Naive B cell (primary cell): ENCODE measurements at regions not wholly inside any gene's neighbourhood (a gene's known extent, or its start where the extent isn't known, plus 50 kb on each side); places are given as distances from the start of the nearest gene placed in this dataset.

Experiments used
- ATAC-seq, 2 donors: fragments of 150-1000 bp; cut with Tn5 transposase; 2 replicates each; pipeline ENCODE4 v1.10.0; 2021; ENCODE audit warnings: low read depth in 2 of 2, mild to moderate bottlenecking in 2 of 2, moderate library complexity in 2 of 2
- DNase-seq: peaks from one replicate; pipeline ENCODE4 v3.0.0; 2022
- H3K27ac Mint-ChIP-seq, 6 donors: one replicate each; pipeline ENCODE4 v1.8.0; 2020 to 2022; ENCODE audit warnings: mild to moderate bottlenecking in 6 of 6, mixed read lengths in 6 of 6, moderate library complexity in 5 of 6, inconsistent platforms in 2 of 6
- H3K27me3 Mint-ChIP-seq, 3 donors: one replicate each; pipeline ENCODE4 v1.8.0; 2021 to 2022; ENCODE audit warnings: mixed read lengths in 3 of 3, mild to moderate bottlenecking in 1 of 3
- H3K36me3 Mint-ChIP-seq, 2 donors: one replicate each; pipeline ENCODE4 v1.8.0; 2020 to 2022; ENCODE audit warnings: mixed read lengths in 2 of 2, inconsistent platforms in 1 of 2, mild to moderate bottlenecking in 1 of 2
- H3K4me1 Mint-ChIP-seq, 3 donors: one replicate each; pipeline ENCODE4 v1.8.0; 2020 to 2022; ENCODE audit warnings: mixed read lengths in 3 of 3, inconsistent platforms in 1 of 3, mild to moderate bottlenecking in 1 of 3, moderate library complexity in 1 of 3
- H3K4me3 Mint-ChIP-seq, 8 donors: one replicate each; pipeline ENCODE4 v1.8.0; 2020 to 2022; ENCODE audit warnings: mild to moderate bottlenecking in 8 of 8, mixed read lengths in 8 of 8, moderate library complexity in 8 of 8, inconsistent platforms in 2 of 8
- H3K9me3 Mint-ChIP-seq, 7 donors: one replicate each; pipeline ENCODE4 v1.8.0; 2020 to 2022; ENCODE audit warnings: mixed read lengths in 7 of 7, mild to moderate bottlenecking in 5 of 7, inconsistent platforms in 2 of 7, moderate library complexity in 1 of 7

DNA sequence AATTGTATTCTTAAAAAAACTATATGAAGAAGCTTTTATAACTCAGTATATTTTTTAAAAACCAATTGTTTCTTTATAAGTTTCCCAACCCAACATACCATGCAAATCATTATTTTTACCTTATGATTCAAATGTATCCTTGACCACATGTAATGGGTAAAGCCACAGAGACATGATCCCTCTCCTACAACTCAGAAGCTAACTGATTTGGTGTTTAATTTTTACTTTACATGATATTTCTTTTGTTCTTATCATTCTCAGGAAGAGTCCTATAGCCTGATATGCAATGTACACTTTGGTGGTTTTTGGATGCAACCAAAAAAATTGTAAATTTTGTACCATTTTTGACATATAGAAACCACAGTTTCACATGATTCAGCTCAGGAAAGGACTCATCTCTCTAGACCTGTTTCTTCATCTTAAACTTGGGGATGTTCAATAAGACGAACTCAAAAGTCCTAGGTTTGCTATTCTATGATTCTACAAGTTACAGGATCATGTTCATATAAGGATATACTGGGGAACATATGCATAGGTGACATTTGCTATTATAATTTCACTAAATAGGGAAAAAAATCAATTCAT, 85.2 kb upstream of the RBBP8 start:
- DNase-seq (no peak), ATAC-seq (no peak)
- peaks cover 0 to 4% (median 0%) of the 10 kb centered on the region in 3 donors for H3K27me3 Mint-ChIP-seq
- H3K9me3 Mint-ChIP-seq = no peaks in the 10 kb centered on the region
- H3K27ac Mint-ChIP-seq = no peak overlapping the region
- H3K36me3 Mint-ChIP-seq = no peaks in the 10 kb centered on the region
- peaks cover 0 to 3% (median 0%) of the 10 kb centered on the region in 3 donors for H3K4me1 Mint-ChIP-seq
- no peak overlapping the region for H3K4me3 Mint-ChIP-seq

DNA sequence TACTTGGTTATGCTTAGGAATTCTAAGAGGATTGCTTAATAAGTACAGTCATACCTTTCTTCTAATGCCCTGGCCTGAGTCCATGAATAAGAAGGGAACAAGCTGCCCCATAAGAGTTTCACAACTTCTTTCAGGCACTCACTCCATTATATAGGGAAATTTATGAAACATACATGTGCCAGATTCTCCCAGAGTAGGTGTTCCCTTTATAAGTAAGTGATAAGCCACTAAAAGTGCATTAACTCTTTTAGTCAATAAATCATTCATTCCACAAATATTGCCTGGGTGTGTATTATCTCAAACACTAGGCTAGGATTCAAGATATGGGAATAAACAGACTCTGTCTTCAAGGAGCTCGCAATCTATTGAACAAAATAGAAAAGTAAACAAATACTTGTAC, 84.5 kb upstream of the RBBP8 start:
- no peak for ATAC-seq
- no peak for DNase-seq
- Mint-ChIP-seq H3K27me3 (peaks cover 0 to 4% (median 0%) of the 10 kb centered on the region in 3 donors), H3K36me3 (no peaks in the 10 kb centered on the region), H3K9me3 (no peaks in the 10 kb centered on the region), H3K27ac (no peak overlapping the region), H3K4me3 (no peak overlapping the region), H3K4me1 (peaks cover 0 to 3% (median 0%) of the 10 kb centered on the region in 3 donors)

DNA sequence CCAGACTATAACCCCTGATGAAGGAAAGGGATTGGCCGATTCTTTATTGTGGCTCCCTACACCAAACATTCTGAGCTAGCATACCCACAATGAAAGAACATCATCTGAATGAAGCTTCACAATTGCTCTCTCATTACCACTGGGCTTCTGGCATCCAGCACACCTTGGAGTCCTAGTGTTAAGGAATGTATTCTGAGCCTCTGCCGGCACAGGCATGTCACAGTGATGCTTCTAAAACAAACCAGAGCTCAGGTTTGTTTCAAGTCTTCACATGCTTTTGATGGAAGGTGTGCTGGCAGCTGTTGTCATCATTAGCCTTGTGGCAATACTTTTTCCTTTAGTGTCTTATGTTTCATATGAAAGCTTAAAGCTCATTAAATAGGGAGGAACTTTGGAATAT, 76.3 kb upstream of the RBBP8 start:
- Mint-ChIP-seq H3K36me3 (no peaks in the 10 kb centered on the region), H3K27ac (no peak overlapping the region), H3K9me3 (no peaks in the 10 kb centered on the region), H3K4me1 (no peaks in the 10 kb centered on the region), H3K27me3 (peaks cover 11 to 22% (median 16%) of the 10 kb centered on the region in 3 donors), H3K4me3 (no peak overlapping the region)
- no peak for DNase-seq
- no peak for ATAC-seq

DNA sequence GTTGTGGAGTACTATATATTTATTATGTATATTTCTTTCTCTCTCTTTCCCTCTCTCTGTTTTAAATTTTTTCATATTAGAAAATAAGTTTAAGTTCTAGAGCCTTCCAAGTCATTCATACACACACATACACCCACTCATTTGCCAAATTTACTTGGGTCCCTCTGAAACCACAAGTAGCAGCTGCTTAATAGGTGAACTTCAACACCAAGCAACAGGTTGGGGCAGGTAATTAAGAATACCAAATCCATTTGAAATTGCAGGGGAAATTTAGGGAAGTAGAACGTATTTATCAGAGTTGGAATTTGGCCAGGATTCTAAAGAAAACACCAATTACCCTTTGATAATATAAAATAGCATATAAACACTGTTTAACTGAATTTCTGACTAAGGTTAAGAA, 75.0 kb upstream of the RBBP8 start:
- Mint-ChIP-seq H3K27ac (no peak overlapping the region), H3K4me1 (no peaks in the 10 kb centered on the region), H3K9me3 (peaks cover 0 to 6% (median 0%) of the 10 kb centered on the region in 7 donors), H3K36me3 (no peaks in the 10 kb centered on the region), H3K4me3 (no peak overlapping the region), H3K27me3 (peaks cover 17 to 26% (median 20%) of the 10 kb centered on the region in 3 donors)
- no peak for ATAC-seq
- DNase-seq = no peak

DNA sequence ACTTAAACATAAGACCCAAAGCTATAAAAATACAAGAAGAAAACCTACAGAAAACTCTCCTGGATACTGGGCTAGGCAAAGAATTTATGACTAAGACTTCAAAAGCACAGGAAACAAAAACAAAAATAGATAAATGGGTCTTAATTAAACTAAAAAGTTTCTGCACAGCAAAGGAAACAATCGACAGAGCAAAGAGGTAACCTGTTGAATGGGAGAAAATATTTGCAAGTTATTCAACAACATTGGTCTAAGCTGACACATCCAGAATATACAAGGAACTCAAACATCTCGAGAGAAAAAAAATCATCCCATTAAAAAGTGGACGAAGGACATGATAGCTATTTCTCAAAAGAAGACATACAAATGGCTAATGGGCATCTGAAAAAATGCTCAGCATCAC, 72.3 kb upstream of the RBBP8 start:
- ATAC-seq (no peak), DNase-seq (no peak)
- no peaks in the 10 kb centered on the region for H3K4me1 Mint-ChIP-seq
- no peak overlapping the region for H3K27ac Mint-ChIP-seq
- H3K27me3 Mint-ChIP-seq = peaks cover 22 to 29% (median 25%) of the 10 kb centered on the region in 3 donors
- no peaks in the 10 kb centered on the region for H3K36me3 Mint-ChIP-seq
- peaks cover 0 to 13% (median 0%) of the 10 kb centered on the region in 7 donors for H3K9me3 Mint-ChIP-seq
- no peak overlapping the region for H3K4me3 Mint-ChIP-seq

DNA sequence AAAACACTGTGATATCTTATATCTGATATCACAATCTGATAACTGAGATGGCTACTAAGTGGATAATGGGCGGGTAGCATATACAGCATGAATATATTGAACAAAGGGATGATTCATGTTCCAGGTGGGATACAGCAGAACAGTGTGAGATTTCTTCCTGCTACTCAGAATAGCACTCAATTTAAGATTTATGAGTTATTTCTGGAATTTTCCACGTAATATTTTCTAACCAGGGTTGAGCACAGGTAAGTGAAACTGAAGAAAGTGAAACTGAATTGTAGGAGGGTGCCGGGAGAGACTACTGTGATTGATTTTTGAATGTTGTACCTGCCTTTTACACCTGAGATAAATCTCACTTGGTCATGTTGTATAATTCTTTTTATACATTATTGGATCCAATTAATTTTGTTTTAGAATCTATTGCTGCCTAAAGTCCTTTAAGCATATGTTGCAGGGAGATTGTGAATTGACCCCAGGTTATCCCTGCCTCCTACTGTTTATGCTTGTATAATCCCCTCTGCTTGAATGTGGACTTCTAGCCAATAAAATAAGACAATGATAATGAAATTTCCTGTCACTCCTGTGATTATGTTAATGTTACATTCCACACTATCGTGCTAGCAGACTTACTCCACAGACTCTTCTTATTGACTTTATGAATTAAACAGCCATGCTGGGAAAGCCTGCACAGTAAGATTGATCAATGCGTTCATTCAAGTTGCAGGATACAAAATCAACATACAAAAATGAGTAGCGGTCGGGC, 67.6 kb upstream of the RBBP8 start:
- ATAC-seq = no peak
- Mint-ChIP-seq H3K36me3 (no peaks in the 10 kb centered on the region), H3K27ac (no peak overlapping the region), H3K4me3 (no peak overlapping the region), H3K9me3 (peaks cover 0 to 13% (median 0%) of the 10 kb centered on the region in 7 donors), H3K4me1 (no peaks in the 10 kb centered on the region), H3K27me3 (peaks cover 18 to 34% (median 21%) of the 10 kb centered on the region in 3 donors)
- DNase-seq = no peak

DNA sequence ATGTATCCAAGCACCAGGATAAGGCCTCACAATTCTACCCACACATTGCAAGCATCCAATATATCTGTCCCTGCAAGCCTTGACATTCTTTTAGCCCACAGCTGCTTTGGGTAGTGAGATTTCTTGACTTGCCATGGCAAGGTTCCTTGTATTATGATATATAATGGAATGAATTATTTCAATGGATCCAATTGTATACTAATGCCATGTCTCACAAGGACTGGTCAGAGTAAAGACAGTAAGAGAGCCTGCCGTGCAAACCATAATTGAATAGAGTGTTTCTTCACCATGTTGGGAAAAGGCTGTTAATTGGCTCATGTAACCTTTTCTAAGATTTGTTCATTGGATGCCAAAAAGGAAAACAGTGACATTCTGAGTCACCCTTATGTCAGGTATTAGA, 64.3 kb upstream of the RBBP8 start:
- peaks cover 8 to 10% (median 8%) of the 10 kb centered on the region in 3 donors for H3K4me1 Mint-ChIP-seq

DNA sequence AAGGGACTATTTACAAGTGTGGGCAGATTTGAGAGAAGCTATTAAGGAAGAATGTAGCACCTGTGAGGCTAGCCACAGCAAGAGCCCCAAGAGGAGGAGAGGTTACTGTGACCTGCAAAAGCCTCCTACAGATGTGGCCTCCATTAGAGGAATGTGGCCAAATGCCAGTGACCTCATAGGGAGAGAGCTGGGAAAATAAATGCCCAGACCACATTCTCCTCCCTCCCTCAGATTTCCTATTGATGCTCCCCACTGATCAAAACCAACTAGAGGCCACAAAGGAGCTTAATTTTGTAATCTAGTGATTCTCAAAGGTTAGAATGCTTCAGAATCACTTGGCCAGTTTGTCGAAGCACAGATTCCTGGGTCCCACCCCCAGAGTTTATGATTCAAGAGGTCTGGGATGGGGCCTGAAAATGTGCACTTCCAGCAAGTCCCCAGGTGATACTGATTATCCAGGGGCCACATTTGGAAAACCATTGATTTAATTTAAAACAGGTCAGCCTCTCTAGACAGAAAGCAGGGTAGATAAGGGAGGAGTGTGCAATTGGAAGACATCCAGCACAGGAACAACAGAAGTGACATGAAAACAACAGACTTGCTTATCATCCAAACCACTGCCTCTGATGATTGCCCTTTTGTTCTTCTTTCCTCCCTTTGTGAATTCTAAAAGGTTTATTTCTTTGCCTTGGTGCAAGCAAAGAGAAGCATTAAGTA, 61.2 kb upstream of the RBBP8 start:
- Mint-ChIP-seq H3K4me3 (no peak overlapping the region), H3K9me3 (peaks cover 0 to 9% (median 0%) of the 10 kb centered on the region in 7 donors), H3K36me3 (no peaks in the 10 kb centered on the region), H3K4me1 (peaks cover 8 to 10% (median 8%) of the 10 kb centered on the region in 3 donors), H3K27me3 (peaks cover 0 to 5% (median 4%) of the 10 kb centered on the region in 3 donors), H3K27ac (peak overlapping the region in 2 of 6 donors; percentile 56 to 88)
- ATAC-seq (no peak), DNase-seq (no peak)

More for the DNA sequence above, 64.3 kb upstream of the RBBP8 start:
- Mint-ChIP-seq H3K4me3 (no peak overlapping the region), H3K27me3 (peaks cover 6 to 26% (median 9%) of the 10 kb centered on the region in 3 donors), H3K9me3 (peaks cover 0 to 9% (median 2%) of the 10 kb centered on the region in 7 donors), H3K27ac (no peak overlapping the region), H3K36me3 (no peaks in the 10 kb centered on the region)
- DNase-seq (no peak), ATAC-seq (no peak)

DNA sequence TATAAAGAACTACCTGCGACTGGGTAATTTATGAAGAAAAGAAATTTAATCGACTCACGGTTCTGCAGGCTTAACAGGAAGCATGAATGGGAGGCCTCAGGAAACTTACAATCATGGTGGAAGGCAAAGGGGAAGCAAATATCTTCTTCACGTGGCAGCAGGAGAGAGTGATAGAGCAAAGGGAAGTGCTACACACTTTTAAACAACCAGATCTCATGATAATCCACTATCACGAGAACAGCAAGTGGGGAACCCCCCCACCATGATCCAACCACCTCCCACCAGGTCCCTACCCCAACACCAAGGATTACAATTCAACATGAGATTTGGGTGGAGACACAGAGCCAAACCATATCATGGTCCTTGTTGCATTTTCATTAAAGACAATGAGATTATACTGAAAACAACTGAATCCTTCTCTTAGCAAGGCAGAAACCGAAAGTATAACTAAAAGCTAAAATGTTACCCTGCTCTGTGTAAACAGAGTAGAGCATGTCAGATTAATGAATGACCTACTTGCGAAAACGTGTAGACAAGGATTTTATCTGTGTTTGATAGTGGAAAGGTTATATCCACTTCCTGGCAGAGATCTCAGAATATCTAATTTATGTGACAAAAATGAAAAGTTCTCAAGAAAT, 60.1 kb upstream of the RBBP8 start:
- H3K4me1 Mint-ChIP-seq = peaks cover 8 to 10% (median 8%) of the 10 kb centered on the region in 3 donors
- ATAC-seq (peak; percentile 28 to 58), DNase-seq (no peak)
- H3K27ac Mint-ChIP-seq = peak overlapping the region in 5 of 6 donors; percentile 6 to 88 (median 35)
- peak overlapping the region in 7 of 8 donors; percentile 2 to 69 (median 50) for H3K4me3 Mint-ChIP-seq
- H3K9me3 Mint-ChIP-seq = peaks cover 0 to 9% (median 0%) of the 10 kb centered on the region in 7 donors
- H3K27me3 Mint-ChIP-seq = peaks cover 0 to 4% (median 0%) of the 10 kb centered on the region in 3 donors
- no peaks in the 10 kb centered on the region for H3K36me3 Mint-ChIP-seq

DNA sequence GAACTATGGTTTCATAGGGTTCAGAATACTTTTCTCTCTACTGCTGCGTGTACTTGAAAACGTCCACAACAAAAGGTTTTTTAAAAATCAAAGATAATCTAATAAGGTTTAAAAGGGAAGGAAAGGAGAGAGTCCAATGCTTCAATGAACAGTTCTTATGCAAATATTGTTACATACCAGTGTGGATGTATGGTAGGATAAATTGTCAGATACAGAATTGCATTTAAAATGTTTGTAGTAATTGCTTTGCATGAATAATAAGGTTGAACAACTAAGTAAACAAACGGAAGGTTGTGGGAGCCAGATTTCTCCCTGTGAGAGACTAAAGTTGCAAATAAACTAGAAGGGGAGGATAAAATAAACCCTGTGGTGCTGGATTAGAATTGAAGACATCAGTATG, 53.8 kb upstream of the RBBP8 start:
- no peak overlapping the region for H3K4me3 Mint-ChIP-seq

DNA sequence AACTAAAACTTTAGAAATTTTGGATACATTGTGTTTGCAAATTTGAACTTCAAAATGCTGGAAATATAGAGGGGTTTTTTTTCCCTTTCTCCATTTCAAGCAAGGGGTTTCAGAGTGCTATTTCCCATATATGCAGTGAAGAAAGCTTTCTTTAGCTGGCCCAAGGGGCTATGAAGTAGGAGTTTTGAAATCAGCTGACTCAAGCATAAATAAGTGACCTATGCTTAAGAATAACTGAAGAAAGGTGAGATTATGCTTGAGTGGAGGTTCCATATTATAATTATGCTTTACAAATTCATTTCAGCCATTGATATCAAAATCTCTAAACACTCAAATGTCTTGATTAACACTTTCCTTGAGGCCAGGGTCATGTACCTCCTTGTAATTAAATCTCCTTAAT, 51.0 kb upstream of the RBBP8 start:
- no peak overlapping the region for H3K27ac Mint-ChIP-seq
- H3K9me3 Mint-ChIP-seq = peaks cover 0 to 11% (median 0%) of the 10 kb centered on the region in 7 donors
- H3K27me3 Mint-ChIP-seq = peaks cover 0 to 6% (median 0%) of the 10 kb centered on the region in 3 donors
- no peak for DNase-seq
- peaks cover 0 to 4% of the 10 kb centered on the region in 2 donors for H3K36me3 Mint-ChIP-seq
- H3K4me3 Mint-ChIP-seq = no peak overlapping the region
- ATAC-seq = no peak
- H3K4me1 Mint-ChIP-seq = no peaks in the 10 kb centered on the region

More for the DNA sequence above, 53.8 kb upstream of the RBBP8 start:
- no peak overlapping the region for H3K27ac Mint-ChIP-seq
- no peaks in the 10 kb centered on the region for H3K27me3 Mint-ChIP-seq
- ATAC-seq (no peak), DNase-seq (no peak)
- H3K4me1 Mint-ChIP-seq = no peaks in the 10 kb centered on the region
- H3K9me3 Mint-ChIP-seq = no peaks in the 10 kb centered on the region
- H3K36me3 Mint-ChIP-seq = no peaks in the 10 kb centered on the region

DNA sequence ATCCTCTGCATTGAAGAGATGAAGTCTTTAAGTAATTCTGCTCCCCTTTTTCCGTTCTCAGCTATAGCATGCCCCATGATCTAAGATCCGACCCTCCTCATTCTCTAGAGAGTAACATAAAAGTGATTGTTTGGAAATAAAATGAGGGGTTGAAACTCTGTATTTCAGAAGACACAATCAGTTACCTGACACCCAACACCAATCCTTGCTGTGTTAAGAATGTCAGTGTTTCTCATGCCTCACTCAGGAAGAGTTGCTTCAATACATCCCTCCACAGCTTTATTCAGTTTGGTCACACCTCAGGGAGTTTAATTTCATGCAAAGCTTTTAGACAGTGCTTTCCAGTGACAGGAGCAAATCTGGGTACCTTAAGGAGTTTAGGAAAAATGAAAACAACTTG, 49.9 kb upstream of the RBBP8 start:
- peaks cover 0 to 6% (median 0%) of the 10 kb centered on the region in 3 donors for H3K27me3 Mint-ChIP-seq
- ATAC-seq (no peak), DNase-seq (no peak)
- peaks cover 0 to 4% of the 10 kb centered on the region in 2 donors for H3K36me3 Mint-ChIP-seq
- no peak overlapping the region for H3K4me3 Mint-ChIP-seq
- H3K4me1 Mint-ChIP-seq = no peaks in the 10 kb centered on the region
- no peak overlapping the region for H3K27ac Mint-ChIP-seq
- peaks cover 0 to 11% (median 2%) of the 10 kb centered on the region in 7 donors for H3K9me3 Mint-ChIP-seq
